Activated T-cell treated with anti-CD3 and anti-CD28 coated beads, Interleukin-2, amount 50 U/mL, for 72 hours (primary cell): ENCODE measurements at regions not wholly inside any gene's neighbourhood (a gene's known extent, or its start where the extent isn't known, plus 50 kb on each side); places are given as distances from the start of the nearest gene placed in this dataset.

ENCODE experiments used
- ATAC-seq, 2 donors: fragments of 150-1000 bp; cut with Tn5 transposase; replicated peaks in 1 of 2; 2 replicates each; pipeline ENCODE4 v1.10.0; 2021; ENCODE audit warnings: moderate library complexity in 2 of 2, mild to moderate bottlenecking in 1 of 2
- DNase-seq, 2 donors: peaks; one replicate each; pipeline ENCODE4 v3.0.0; 2021 to 2022; ENCODE audit warnings: mixed read lengths in 1 of 2
- H3K27ac Mint-ChIP-seq: one replicate; pipeline ENCODE4 v1.8.0; 2022; ENCODE audit warnings: mild to moderate bottlenecking, moderate library complexity, mixed read lengths
- H3K27me3 Mint-ChIP-seq: one replicate; pipeline ENCODE4 v1.8.0; 2022; ENCODE audit warnings: low read depth, mixed read lengths
- H3K36me3 Mint-ChIP-seq, 2 donors: one replicate each; pipeline ENCODE4 v1.8.0; 2022; ENCODE audit warnings: mixed read lengths in 2 of 2, mild to moderate bottlenecking in 1 of 2; ENCODE audit not compliant: insufficient read depth in 2 of 2
- H3K4me1 Mint-ChIP-seq: one replicate; pipeline ENCODE4 v1.8.0; 2022; ENCODE audit warnings: low read depth, mixed read lengths
- H3K4me3 Mint-ChIP-seq, 2 donors: one replicate each; pipeline ENCODE4 v1.8.0; 2022; ENCODE audit warnings: mild to moderate bottlenecking in 2 of 2, mixed read lengths in 2 of 2, moderate library complexity in 2 of 2
- H3K9me3 Mint-ChIP-seq, 2 donors: one replicate each; pipeline ENCODE4 v1.8.0; 2022; ENCODE audit warnings: mixed read lengths in 2 of 2

- Mint-ChIP-seq H3K27me3 (peaks cover 39% of the 10 kb centered on the region), H3K4me1 (no peaks in the 10 kb centered on the region), H3K36me3 (peaks cover 0 to 5% of the 10 kb centered on the region in 2 donors), H3K27ac (no peak overlapping the region), H3K9me3 (peaks cover 9 to 10% of the 10 kb centered on the region in 2 donors), H3K4me3 (no peak overlapping the region)
- no peak for ATAC-seq
- no peak for DNase-seq
Observed at GRCh38 chr12:27852742-27853141, 72.7 kb upstream of the MANSC4 start.
